HUES64 (cell line): ENCODE measurements at regions not wholly inside any gene's neighbourhood (a gene's known extent, or its start where the extent isn't known, plus 50 kb on each side); places are given as distances from the start of the nearest gene placed in this dataset.

ENCODE experiments used
- H3K27ac ChIP-seq: 2 replicates; pipeline ENCODE4 v1.7.0; 2013; ENCODE audit warnings: low read depth, low read length, inconsistent platforms
- H3K27me3 ChIP-seq: 2 replicates; pipeline ENCODE4 v1.6.1; 2013; ENCODE audit warnings: mild to moderate bottlenecking, low read length; ENCODE audit not compliant: insufficient read depth
- H3K36me3 ChIP-seq: 2 replicates; pipeline ENCODE4 v1.6.1; 2013; ENCODE audit warnings: mild to moderate bottlenecking, low read length; ENCODE audit not compliant: insufficient read depth
- H3K4me1 ChIP-seq: 2 replicates; pipeline ENCODE4 v1.6.1; 2013; ENCODE audit warnings: mild to moderate bottlenecking, low read length, moderate library complexity; ENCODE audit not compliant: insufficient read depth
- H3K4me3 ChIP-seq: 2 replicates; pipeline ENCODE4 v1.5.1; 2013; ENCODE audit warnings: mild to moderate bottlenecking, low read length, moderate library complexity
- H3K9ac ChIP-seq: 2 replicates; pipeline ENCODE4 v1.6.1; 2013; ENCODE audit warnings: mild to moderate bottlenecking, low read depth, low read length
- H3K9me3 ChIP-seq: 2 replicates; pipeline ENCODE4 v1.6.1; 2013; ENCODE audit warnings: low read depth, low read length; ENCODE audit not compliant: insufficient read depth
- WGBS: fragments of 150-250, 120-280 bp; methylation state at CpG from one replicate; pipeline ENCODE4 v1.1.7; 2013; ENCODE audit warnings: missing lambda C conversion rate; 5-methylcytosine and 5-hydroxymethylcytosine counted together

DNA sequence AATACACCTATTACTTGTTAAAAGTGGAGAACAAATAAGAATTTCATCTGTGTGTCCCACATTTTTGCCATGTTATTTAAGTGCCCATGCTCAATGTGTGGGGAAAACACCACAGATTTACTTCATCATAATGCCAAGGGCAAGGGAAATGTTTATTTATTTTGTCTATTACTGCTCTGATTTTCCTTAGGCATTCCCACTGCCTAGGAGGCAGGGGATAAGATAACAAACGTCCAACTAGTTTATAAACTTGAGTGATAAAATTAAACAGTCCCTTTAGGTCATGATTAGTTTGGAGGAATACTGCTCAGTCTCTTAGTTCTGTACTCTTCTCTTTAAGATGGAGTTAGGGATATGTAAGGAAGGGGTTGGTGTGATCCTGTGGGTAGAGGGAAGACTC lies 598.4 kb upstream of the MARCKS start:
- no peak overlapping the region for H3K27ac ChIP-seq
- peaks cover 18% of the 10 kb centered on the region; the same call in 1 of the 2 replicates for H3K9me3 ChIP-seq
- no peak overlapping the region for H3K9ac ChIP-seq
- no peaks in the 10 kb centered on the region for H3K4me1 ChIP-seq
- H3K36me3 ChIP-seq, result no peaks in the 10 kb centered on the region
- WGBS, result 100% methylated on average over 1 of the region's 1 CpG
- no peak overlapping the region for H3K4me3 ChIP-seq
- H3K27me3 ChIP-seq, result no peaks in the 10 kb centered on the region

DNA sequence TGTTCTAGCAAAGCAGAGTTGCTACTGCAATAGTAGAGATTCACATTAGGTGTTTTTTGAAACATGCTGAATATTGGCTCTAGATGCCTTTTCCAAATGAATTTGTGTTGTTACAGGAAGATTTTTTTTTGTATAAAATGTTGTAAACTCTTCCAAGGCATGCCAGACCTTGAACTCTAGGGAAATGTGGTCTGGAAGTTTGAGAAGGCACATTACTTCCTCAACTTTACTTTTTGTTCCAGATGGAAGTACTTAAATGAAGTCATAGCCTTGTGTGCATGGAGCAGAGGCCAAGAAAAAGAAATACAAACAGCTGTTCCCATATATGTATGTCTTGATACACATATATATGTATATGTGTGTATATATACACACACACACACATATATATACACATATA lies 585.7 kb upstream of the MARCKS start:
- H3K27me3 ChIP-seq, result no peaks in the 10 kb centered on the region
- H3K36me3 ChIP-seq, result no peaks in the 10 kb centered on the region
- H3K4me1 ChIP-seq, result no peaks in the 10 kb centered on the region
- peaks cover 36% of the 10 kb centered on the region for H3K9me3 ChIP-seq
- no peak overlapping the region for H3K9ac ChIP-seq
- no peak overlapping the region for H3K27ac ChIP-seq
- H3K4me3 ChIP-seq, result no peak overlapping the region

GRCh38 chr6:113276601-113277000 lies 580.5 kb upstream of the MARCKS start:
- peaks cover 14% of the 10 kb centered on the region for H3K4me1 ChIP-seq
- no peak overlapping the region for H3K9ac ChIP-seq
- WGBS, result no CpG with 5 or more reads among the region's 2 CpGs
- no peak overlapping the region for H3K4me3 ChIP-seq
- no peaks in the 10 kb centered on the region for H3K36me3 ChIP-seq
- no peak overlapping the region for H3K27ac ChIP-seq
- no peaks in the 10 kb centered on the region for H3K9me3 ChIP-seq
- H3K27me3 ChIP-seq, result no peaks in the 10 kb centered on the region

DNA sequence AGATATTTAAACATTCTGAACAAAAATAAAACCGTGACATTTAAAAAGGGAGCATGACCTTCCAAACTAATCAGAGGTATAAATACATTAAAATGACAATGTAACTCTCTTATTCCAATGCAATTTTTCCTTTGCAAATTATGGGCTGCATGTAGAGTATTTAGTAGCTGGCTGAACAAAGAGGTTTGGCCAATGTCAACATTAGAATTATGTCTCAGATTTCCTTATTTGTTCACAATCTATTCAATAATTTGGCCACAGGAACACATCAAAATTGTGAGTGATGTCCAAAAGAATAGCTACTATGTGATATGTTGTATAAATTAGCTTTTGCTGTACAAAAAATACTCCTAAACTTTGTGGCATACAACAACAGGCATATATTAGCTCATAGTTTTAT lies 580.0 kb upstream of the MARCKS start:
- no CpG with 5 or more reads among the region's 1 CpG for WGBS
- Histone ChIP-seq H3K9me3 (no peaks in the 10 kb centered on the region), H3K36me3 (no peaks in the 10 kb centered on the region), H3K27me3 (no peaks in the 10 kb centered on the region), H3K4me1 (peaks cover 16% of the 10 kb centered on the region), H3K9ac (no peak overlapping the region), H3K27ac (no peak overlapping the region), H3K4me3 (no peak overlapping the region)

- peaks cover 16% of the 10 kb centered on the region for H3K4me1 ChIP-seq
- no peaks in the 10 kb centered on the region for H3K9me3 ChIP-seq
- H3K27ac ChIP-seq, result peak overlapping the region; percentile 69; the same call in 1 of the 2 replicates
- no peak overlapping the region for H3K4me3 ChIP-seq
- no peak overlapping the region for H3K9ac ChIP-seq
- no peaks in the 10 kb centered on the region for H3K27me3 ChIP-seq
- H3K36me3 ChIP-seq, result no peaks in the 10 kb centered on the region
Measured at GRCh38 chr6:113281014-113281413, 576.1 kb upstream of the MARCKS start.

- Histone ChIP-seq H3K27ac (peak overlapping the region; percentile 66; the same call in 1 of the 2 replicates), H3K4me3 (no peak overlapping the region), H3K9me3 (peaks cover 4% of the 10 kb centered on the region; the same call in 1 of the 2 replicates), H3K36me3 (no peaks in the 10 kb centered on the region), H3K9ac (no peak overlapping the region), H3K27me3 (no peaks in the 10 kb centered on the region), H3K4me1 (peaks cover 16% of the 10 kb centered on the region)
- 79% methylated on average over 1 of the region's 1 CpG for WGBS
Measured at GRCh38 chr6:113281431-113281830, 575.7 kb upstream of the MARCKS start.

DNA sequence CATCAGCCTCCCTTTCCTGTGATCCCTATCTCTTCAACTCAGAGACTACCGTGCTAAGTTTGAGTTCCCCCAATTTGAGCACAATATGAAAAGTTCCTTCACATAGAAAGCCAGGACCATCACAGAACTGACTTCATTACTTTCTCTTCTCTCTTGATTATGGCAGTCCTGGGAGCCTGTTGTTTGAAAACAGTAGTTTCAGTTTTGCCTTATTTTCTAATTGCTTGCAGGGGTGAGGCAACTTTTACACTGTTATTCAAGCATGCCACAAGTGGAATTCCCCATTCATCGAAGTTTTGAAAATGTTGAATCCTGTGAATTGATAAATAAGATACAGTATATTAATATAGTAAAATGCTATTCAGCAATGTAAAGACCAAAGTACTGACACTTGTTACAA lies 569.7 kb upstream of the MARCKS start:
- Histone ChIP-seq H3K36me3 (no peaks in the 10 kb centered on the region), H3K9ac (no peak overlapping the region), H3K9me3 (peaks cover 8% of the 10 kb centered on the region; the same call in 1 of the 2 replicates), H3K4me1 (no peaks in the 10 kb centered on the region), H3K27me3 (no peaks in the 10 kb centered on the region), H3K4me3 (no peak overlapping the region), H3K27ac (no peak overlapping the region)
- 93% methylated on average over 1 of the region's 2 CpGs for WGBS

DNA sequence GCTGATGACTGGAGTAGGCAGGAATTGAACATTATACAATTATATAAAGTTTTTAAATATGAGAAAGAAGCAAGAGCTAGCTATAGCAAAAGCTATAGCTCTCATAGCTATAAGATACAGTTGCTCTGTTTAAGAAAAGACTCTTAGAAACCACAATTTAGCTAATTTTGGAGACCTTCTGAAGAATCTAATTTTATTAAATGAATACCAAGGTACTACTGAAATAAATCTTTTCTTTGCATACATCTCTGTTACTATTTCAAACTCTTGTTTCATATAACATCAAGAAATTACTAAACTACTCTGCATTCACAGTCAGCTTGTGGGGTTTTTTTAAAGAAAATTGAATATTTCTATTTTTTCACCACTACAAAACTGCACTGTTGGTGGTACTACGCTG lies 568.7 kb upstream of the MARCKS start:
- Histone ChIP-seq H3K27ac (no peak overlapping the region), H3K27me3 (no peaks in the 10 kb centered on the region), H3K4me1 (no peaks in the 10 kb centered on the region), H3K9ac (no peak overlapping the region), H3K4me3 (no peak overlapping the region), H3K9me3 (peaks cover 8% of the 10 kb centered on the region; the same call in 1 of the 2 replicates), H3K36me3 (no peaks in the 10 kb centered on the region)
- no CpG with 5 or more reads among the region's 1 CpG for WGBS

- Histone ChIP-seq H3K27ac (no peak overlapping the region), H3K27me3 (no peaks in the 10 kb centered on the region), H3K9ac (no peak overlapping the region), H3K9me3 (peaks cover 8% of the 10 kb centered on the region; the same call in 1 of the 2 replicates), H3K4me3 (no peak overlapping the region), H3K36me3 (no peaks in the 10 kb centered on the region), H3K4me1 (peaks cover 1% of the 10 kb centered on the region; the same call in 1 of the 2 replicates)
- 89% methylated on average over 6 of the region's 6 CpGs for WGBS
Measured at GRCh38 chr6:113289166-113289565, 568.0 kb upstream of the MARCKS start.

GRCh38 chr6:113290684-113291083 lies 566.5 kb upstream of the MARCKS start:
- no peaks in the 10 kb centered on the region for H3K36me3 ChIP-seq
- peaks cover 8% of the 10 kb centered on the region; the same call in 1 of the 2 replicates for H3K9me3 ChIP-seq
- H3K27ac ChIP-seq, result no peak overlapping the region
- no peak overlapping the region for H3K9ac ChIP-seq
- 97% methylated on average over 1 of the region's 1 CpG for WGBS
- H3K4me1 ChIP-seq, result peaks cover 14% of the 10 kb centered on the region
- no peak overlapping the region for H3K4me3 ChIP-seq
- H3K27me3 ChIP-seq, result no peaks in the 10 kb centered on the region

- Histone ChIP-seq H3K4me1 (peaks cover 14% of the 10 kb centered on the region), H3K9ac (no peak overlapping the region), H3K9me3 (no peaks in the 10 kb centered on the region), H3K27ac (no peak overlapping the region), H3K27me3 (no peaks in the 10 kb centered on the region), H3K36me3 (no peaks in the 10 kb centered on the region), H3K4me3 (no peak overlapping the region)
- 95% methylated on average over 4 of the region's 4 CpGs for WGBS
Measured at GRCh38 chr6:113291751-113292445, 565.2 kb upstream of the MARCKS start.
